Esophagus mucosa (tissue), 1 donor: ENCODE measurements at regions not wholly inside any gene's neighbourhood (a gene's known extent, or its start where the extent isn't known, plus 50 kb on each side); places are given as distances from the start of the nearest gene placed in this dataset.

Experiments
- ATAC-seq: fragments of 200-7000 bp; cut with Tn5 transposase; one replicate; pipeline ENCODE4 v1.9.1; 2020
- donor health status: DM: yes; HTN: yes; CAD: no.

DNA sequence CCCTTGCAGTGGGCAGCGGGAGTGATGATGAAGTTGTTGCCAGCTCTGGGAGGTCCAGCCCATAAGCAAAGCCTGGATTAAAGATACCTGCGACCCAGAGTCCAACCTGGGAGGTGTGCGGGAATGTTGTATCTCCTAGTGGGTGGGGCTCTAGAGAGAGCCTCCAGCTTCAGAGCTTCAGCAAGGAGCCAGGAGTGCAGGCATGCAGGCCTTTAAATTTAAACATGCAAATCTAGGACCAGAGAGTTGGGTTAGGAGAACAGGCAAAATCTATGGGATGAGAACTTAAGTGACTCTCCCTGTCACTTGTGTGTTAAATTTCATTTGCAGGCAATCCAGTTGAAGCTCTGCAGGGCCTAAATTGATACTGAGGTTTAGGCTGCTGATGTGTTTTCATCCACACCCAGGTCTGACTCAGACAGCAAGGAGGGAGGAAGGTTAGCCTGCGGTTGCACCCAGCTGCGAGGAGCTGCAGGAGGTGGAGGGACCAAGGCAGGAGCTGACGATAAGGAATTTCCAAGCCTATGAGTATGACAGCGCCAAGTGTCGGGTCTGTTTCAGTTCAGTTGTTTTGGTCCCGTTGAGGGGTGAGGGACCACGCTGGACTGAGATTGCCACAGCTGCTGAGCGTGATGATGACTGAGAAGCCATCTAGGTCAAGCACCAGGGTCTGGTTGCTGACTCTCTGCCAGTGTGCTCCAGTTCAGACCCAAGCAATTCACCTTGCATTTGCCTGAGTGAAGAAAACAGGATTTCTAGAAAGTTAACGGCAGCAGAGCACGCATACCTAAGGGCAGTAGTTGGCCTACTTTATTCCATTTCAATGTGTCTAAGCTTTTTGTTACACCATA lies 243.0 kb downstream of the ICE1 start:
- ATAC-seq: peak; percentile 87

- no peak for ATAC-seq
Observed at GRCh38 chr5:5658889-5659465, 236.5 kb downstream of the ICE1 start.

GRCh38 chr5:5658226-5658625 lies 235.7 kb downstream of the ICE1 start:
- peak; percentile 90 for ATAC-seq

- no peak for ATAC-seq
Observed at GRCh38 chr5:5652181-5652580, 229.7 kb downstream of the ICE1 start.

DNA sequence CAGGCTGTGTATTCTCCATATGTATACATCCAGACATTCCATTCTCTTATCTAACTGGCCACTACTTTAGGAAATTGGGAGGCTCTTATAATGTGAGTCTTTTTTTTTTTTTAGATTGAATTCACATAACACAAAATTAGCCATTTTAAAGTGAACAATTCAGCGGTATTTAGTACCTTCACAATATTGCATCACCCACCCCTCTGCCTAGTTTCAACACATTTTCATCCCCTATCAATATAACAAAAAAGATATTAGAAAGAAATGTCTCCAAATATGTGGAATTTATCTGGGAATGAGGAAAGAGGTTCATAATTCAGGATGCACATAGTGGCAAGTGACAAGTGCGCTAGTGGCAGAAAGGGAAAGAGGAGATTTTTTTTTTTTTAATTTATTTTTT lies 228.5 kb downstream of the ICE1 start:
- ATAC-seq: no peak

- no peak for ATAC-seq
Observed at GRCh38 chr5:5650242-5650641, 227.8 kb downstream of the ICE1 start.

- no peak for ATAC-seq
Observed at GRCh38 chr5:5649641-5650040, 227.2 kb downstream of the ICE1 start.

GRCh38 chr5:5648694-5649093 lies 226.2 kb downstream of the ICE1 start:
- ATAC-seq: no peak

GRCh38 chr5:5645891-5646290 lies 223.4 kb downstream of the ICE1 start:
- peak; percentile 33 for ATAC-seq

DNA sequence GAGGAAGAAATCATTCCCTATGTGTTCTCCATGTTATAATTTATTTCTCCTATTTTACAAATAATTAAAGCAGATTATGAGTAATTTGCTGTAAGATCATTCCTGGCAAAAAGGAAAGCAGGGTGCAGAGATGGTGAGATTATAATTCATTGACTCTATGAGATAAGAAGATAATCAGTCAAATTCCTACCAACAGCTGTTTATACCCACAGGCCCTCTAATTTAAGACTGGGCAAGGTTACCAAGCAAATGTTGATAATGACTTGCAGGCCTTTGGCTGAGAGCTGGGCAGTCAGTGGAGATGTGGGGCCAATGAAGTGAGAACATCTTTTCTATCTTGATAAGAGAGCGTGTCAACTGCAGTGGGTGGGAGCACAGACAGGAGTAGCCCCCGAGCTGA lies 222.7 kb downstream of the ICE1 start:
- no peak for ATAC-seq

DNA sequence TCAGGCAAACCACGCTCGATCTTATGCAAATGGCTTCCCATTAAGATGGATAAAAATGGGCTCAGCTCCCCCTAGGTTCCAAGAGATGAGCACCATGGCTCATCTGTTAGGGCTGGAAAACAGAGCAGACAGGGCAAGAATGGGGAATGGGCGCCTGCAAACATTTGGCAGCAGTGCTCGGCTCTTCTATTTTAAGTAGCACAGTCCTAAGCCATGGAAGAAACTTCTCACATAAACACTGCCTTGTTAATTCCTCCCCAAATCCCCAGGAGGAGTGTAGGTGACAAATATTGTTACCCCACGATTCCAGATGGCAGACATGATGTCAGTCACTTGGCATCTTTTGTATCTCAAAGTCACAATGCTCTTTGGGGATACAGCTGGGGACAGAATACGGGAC lies 221.8 kb downstream of the ICE1 start:
- no peak for ATAC-seq

GRCh38 chr5:5643481-5643880 lies 221.0 kb downstream of the ICE1 start:
- no peak for ATAC-seq

GRCh38 chr5:5638211-5638610 lies 215.7 kb downstream of the ICE1 start:
- no peak for ATAC-seq

- ATAC-seq: no peak
Observed at GRCh38 chr5:5637173-5637572, 214.7 kb downstream of the ICE1 start.

GRCh38 chr5:5634817-5635216 lies 212.3 kb downstream of the ICE1 start:
- no peak for ATAC-seq

DNA sequence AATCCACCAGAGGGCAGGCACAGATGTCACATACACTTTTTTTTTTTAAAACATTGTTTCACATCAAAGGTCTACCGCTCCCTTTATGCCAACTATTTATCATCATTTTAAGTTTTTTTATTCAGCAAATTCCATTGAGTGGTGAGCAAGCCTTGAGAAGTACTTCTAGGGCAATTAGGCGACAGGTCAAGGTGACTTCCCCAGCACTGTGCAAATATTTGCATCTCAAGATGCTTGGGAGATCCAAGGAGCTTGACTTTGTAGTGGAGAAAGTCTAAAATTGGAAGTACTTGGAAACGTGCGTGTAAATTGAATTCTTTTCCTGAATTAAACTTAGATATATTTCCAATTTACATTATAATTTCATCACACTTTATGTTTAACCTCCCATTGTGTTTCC lies 211.1 kb downstream of the ICE1 start:
- ATAC-seq: no peak

GRCh38 chr5:5632678-5633077 lies 210.2 kb downstream of the ICE1 start:
- no peak for ATAC-seq

DNA sequence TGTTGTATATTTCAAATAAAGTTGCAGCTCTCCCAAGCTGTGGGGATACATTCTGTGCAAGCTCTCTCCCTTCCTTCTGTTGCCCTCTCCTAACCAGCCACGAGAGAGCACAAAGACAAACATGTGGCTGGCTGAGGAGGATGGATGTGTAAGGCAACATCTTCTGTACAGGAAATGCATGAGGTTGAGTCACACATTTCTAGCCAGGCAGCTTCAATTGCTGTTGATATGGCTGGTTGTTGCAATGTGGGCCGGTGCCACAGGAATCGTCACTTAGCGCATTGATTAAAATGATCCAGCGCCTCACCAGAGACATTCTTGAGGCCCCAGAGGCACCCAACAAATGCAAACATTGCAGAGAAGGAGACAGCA lies 207.1 kb downstream of the ICE1 start:
- peak; percentile 44 for ATAC-seq

GRCh38 chr5:5628866-5629606 lies 206.6 kb downstream of the ICE1 start:
- ATAC-seq: no peak

- no peak for ATAC-seq
Observed at GRCh38 chr5:5626412-5626811, 203.9 kb downstream of the ICE1 start.

GRCh38 chr5:5625491-5625890 lies 203.0 kb downstream of the ICE1 start:
- no peak for ATAC-seq

DNA sequence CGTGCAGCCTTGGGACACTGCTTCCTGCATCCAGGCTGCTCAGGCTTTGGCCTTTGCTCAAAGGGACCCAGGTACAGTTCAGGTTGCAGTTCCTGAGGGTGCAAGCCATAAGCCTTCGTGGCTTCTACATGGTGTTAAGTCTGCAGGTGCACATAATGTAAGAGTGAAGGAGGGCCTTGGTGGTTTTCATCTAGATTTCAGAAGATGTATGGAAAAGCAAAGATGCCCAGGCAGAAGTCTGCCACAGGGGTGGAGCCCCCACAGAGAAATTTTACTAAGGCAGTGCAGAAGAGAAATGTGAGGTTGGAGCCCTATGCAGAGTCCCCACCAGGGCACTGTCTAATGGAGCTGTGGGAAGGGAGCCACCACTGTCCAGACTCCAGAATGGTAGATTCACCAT lies 200.9 kb downstream of the ICE1 start:
- ATAC-seq: no peak

- ATAC-seq: no peak
Observed at GRCh38 chr5:5622806-5623205, 200.3 kb downstream of the ICE1 start.

GRCh38 chr5:5619546-5619945 lies 197.1 kb downstream of the ICE1 start:
- ATAC-seq: no peak
